ENCODE measurements at regions not wholly inside any gene's neighbourhood (a gene's known extent, or its start where the extent isn't known, plus 50 kb on each side); places are given as distances from the start of the nearest gene placed in this dataset.

DNA sequence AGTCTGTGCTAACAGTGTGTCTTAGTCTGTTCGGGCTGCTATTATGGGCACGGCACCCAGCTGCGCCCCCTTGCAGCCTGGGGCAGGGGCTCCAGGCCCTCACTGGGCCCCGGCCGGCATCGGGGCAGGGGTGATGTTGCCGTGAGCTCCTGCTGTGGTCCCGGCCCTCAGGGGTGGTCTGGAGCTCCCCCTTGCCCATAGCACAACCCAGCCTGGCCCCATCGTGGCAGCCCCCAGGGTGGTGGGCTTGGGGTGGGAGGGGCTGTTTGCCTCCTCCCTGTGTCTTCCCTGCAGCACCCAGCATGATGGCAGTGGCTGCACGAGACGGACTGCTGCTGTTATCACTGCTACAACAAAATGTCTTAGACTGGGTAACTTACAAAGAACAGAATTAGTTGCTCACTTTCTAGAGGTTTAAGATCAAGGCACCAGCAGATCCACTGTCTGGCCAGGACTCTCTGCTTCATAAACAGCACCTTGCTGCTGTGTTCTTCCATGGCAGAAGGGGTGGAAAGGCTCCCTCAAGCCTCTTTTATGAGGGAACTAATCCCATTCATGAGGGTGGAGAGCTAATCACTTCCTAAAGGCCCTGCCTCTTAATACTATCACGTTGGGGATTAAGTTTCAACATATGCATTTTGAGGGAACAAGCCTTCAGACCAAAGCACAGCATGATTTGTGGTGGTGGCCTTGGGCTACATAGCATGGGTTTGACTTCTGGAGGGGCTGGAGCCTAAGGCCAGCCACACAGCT, 149.5 kb downstream of the SEC23IP start:
- TF ChIP-seq, protein P1, sequence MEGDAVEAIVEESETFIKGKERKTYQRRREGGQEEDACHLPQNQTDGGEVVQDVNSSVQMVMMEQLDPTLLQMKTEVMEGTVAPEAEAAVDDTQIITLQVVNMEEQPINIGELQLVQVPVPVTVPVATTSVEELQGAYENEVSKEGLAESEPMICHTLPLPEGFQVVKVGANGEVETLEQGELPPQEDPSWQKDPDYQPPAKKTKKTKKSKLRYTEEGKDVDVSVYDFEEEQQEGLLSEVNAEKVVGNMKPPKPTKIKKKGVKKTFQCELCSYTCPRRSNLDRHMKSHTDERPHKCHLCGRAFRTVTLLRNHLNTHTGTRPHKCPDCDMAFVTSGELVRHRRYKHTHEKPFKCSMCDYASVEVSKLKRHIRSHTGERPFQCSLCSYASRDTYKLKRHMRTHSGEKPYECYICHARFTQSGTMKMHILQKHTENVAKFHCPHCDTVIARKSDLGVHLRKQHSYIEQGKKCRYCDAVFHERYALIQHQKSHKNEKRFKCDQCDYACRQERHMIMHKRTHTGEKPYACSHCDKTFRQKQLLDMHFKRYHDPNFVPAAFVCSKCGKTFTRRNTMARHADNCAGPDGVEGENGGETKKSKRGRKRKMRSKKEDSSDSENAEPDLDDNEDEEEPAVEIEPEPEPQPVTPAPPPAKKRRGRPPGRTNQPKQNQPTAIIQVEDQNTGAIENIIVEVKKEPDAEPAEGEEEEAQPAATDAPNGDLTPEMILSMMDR (IDR thresholded peaks at IDR 0.05) = no peak
- TF ChIP-seq EP300 (IDR thresholded peaks at IDR 0.05) (no peak), POLR2A (IDR thresholded peaks at IDR 0.05) (no peak)
